Activated CD4-positive, alpha-beta memory T cell treated with anti-CD3 and anti-CD28 coated beads, Interleukin-2, amount 10 ng/mL, durations not matched to agents 7 days and 5 days (primary cell): ENCODE measurements at regions not wholly inside any gene's neighbourhood (a gene's known extent, or its start where the extent isn't known, plus 50 kb on each side); places are given as distances from the start of the nearest gene placed in this dataset.
"Not testable (repeated sequence)": the region's sequence is repeated elsewhere in the genome, so short reads cannot be mapped to it uniquely, and the experiment has no call there.

Experiments
- CTCF ChIA-PET: fragments of 350-600 bp; sonication (Branson Sonifier 250); formaldehyde crosslinking; loops from one replicate; lab custom pipeline; 2021; ENCODE audit warnings: antibody characterized with exemption, inconsistent platforms; lab: Charles Lee
- POLR2A ChIA-PET: fragments of 350-600 bp; sonication (Branson Sonifier 250); formaldehyde crosslinking; loops from one replicate; lab custom pipeline; 2021; ENCODE audit warnings: antibody characterized with exemption; lab: Charles Lee
- DNase-seq: peaks from one replicate; pipeline ENCODE4 v3.0.0-alpha.2; 2020
- H3K27ac Mint-ChIP-seq: one replicate; pipeline ENCODE4 v1.8.0; 2021; ENCODE audit warnings: mild to moderate bottlenecking, mixed read lengths
- H3K27me3 Mint-ChIP-seq: one replicate; pipeline ENCODE4 v1.8.0; 2021; ENCODE audit warnings: mixed read lengths
- H3K36me3 Mint-ChIP-seq: one replicate; pipeline ENCODE4 v1.8.0; 2021; ENCODE audit warnings: low read depth, mixed read lengths
- H3K4me1 Mint-ChIP-seq: one replicate; pipeline ENCODE4 v1.8.0; 2021; ENCODE audit warnings: mixed read lengths
- H3K4me3 Mint-ChIP-seq: one replicate; pipeline ENCODE4 v1.8.0; 2021; ENCODE audit warnings: mild to moderate bottlenecking, mixed read lengths
- H3K9me3 Mint-ChIP-seq: one replicate; pipeline ENCODE4 v1.8.0; 2021; ENCODE audit warnings: mixed read lengths

DNA sequence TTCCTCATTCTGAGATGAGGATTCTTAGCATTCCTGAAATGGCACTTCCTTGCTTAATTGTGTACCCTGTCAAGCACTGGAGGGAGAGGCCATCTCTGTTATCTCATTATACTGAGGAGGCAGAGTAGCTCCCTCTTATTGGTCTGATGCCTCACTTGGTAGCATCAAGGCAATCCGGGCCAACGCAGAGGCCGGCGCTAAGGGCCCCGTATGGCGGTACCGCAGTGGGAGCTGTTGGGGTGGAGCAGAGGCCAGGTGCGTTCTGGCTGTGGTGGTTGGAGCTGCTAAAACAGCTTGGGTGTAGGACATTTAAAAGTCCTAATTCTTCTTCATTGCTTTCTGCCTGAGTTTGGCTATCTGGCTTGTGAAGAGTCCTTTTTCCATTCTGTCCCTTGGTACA is 333.7 kb upstream of the NPAP1 start:
- POLR2A ChIA-PET, H3K4me3 Mint-ChIP-seq, H3K36me3 Mint-ChIP-seq, CTCF ChIA-PET, H3K4me1 Mint-ChIP-seq, DNase-seq, H3K27me3 Mint-ChIP-seq, H3K27ac Mint-ChIP-seq: not testable (repeated sequence)
- peaks cover 22% of the 10 kb centered on the region for H3K9me3 Mint-ChIP-seq

DNA sequence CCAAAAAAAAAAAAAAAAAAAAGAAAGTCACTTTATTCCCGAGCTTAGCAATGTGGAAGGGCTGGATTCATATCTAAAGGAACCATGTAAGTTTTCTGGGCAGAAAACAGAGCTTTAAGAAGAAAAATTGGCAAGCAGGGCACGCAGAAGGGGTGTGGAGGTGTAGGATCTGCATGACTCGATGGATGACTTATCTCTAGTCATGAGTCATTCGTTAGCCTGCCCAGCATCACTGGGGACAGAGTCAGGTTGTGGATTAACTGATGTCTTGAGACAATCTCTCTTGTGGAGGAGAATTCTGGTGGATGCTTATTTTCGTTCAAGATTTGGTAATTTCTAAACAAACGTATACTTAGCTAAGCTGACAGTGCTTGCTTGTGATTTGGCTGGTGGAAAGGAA is 322.8 kb upstream of the NPAP1 start:
- H3K36me3 Mint-ChIP-seq, H3K4me3 Mint-ChIP-seq, DNase-seq, CTCF ChIA-PET, H3K27me3 Mint-ChIP-seq, POLR2A ChIA-PET, H3K27ac Mint-ChIP-seq, H3K4me1 Mint-ChIP-seq: not testable (repeated sequence)
- peaks cover 36% of the 10 kb centered on the region for H3K9me3 Mint-ChIP-seq

DNA sequence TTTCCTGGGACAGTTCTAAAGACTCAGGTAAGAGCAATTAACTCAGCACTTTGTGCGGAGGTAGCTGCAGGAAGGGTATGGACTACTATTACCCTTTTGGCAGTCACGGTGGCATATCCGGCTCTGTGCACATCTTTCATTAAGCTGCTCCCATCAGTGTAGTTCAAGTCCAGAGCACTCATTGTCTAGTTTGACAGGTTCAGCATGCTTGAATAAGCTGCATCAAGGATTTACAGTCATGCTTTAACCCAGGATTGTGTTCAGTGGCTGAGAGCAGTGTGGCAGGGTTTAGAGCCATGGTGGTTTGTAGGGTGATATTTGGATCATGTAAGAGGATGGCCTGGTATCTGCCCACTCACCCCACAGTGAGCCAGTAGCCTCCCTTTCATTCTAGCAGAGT is 294.5 kb upstream of the NPAP1 start:
- POLR2A ChIA-PET, H3K27ac Mint-ChIP-seq, CTCF ChIA-PET, H3K27me3 Mint-ChIP-seq, H3K4me3 Mint-ChIP-seq, H3K4me1 Mint-ChIP-seq, H3K36me3 Mint-ChIP-seq, DNase-seq: not testable (repeated sequence)
- H3K9me3 Mint-ChIP-seq = peaks cover 33% of the 10 kb centered on the region

DNA sequence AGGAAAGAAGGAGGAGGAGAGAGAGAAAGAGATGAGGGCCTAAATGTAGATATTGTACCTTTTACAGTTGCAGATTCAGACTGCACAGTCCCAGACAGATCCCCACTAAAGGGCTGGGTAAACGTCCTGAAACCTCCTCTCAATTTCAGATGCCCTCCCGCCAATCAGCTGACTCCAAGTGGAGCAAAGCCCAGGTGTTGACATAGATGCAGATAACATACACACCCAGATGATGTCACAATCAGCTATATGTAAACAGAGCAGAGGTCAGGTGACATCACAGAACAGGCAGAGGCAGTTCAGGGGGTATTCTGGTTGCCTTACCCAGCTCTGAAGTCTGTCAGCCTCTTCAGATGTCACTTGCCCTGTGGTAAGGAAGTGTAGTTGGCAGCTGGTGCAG is 290.3 kb upstream of the NPAP1 start:
- CTCF ChIA-PET, DNase-seq, H3K36me3 Mint-ChIP-seq, H3K27me3 Mint-ChIP-seq, POLR2A ChIA-PET, H3K4me3 Mint-ChIP-seq, H3K4me1 Mint-ChIP-seq, H3K27ac Mint-ChIP-seq: not testable (repeated sequence)
- peaks cover 23% of the 10 kb centered on the region for H3K9me3 Mint-ChIP-seq

DNA sequence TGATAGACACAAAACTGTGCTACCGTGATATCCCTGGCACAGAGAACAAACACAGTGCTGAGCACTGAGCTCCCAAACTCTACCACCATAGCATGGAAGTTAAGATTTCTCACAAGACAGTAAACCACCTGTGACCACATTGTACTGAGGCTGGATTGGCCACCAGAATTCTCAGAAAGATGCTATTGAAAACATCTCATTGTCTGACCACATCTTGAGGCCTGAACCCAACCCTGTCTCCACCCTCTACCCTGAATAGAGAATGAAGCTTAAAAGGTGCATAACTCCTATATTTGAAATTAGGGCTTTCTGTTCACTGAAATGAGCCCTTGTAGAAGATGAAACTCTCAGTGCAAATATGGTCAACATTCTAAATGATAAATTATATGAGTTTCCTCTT is 281.3 kb upstream of the NPAP1 start:
- no peak for DNase-seq
- H3K9me3 Mint-ChIP-seq = peaks cover 14% of the 10 kb centered on the region
- POLR2A ChIA-PET = no interaction called here
- H3K4me3 Mint-ChIP-seq = no peak overlapping the region
- H3K4me1 Mint-ChIP-seq = no peaks in the 10 kb centered on the region
- no peak overlapping the region for H3K27ac Mint-ChIP-seq
- CTCF ChIA-PET = no interaction called here
- no peaks in the 10 kb centered on the region for H3K36me3 Mint-ChIP-seq
- H3K27me3 Mint-ChIP-seq = no peaks in the 10 kb centered on the region

DNA sequence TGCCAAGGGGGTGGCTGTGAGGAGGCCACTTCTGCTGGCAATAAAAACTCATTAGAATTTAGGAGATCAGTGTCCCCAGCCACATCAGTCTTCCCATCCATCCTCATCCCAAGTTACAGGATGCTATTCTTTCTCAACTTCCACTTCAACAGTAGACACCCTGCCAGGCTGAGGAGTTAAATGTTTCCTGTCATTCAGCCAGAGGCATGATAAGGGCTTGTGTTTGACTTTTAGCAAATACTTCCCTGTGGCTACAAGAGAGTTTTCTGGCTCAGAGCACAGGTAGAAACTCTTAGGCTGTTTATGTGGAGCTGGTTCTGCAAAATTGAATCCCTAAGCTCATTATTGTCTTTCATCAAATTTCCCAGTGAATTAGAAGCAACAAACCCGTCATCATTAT is 262.9 kb upstream of the NPAP1 start:
- CTCF ChIA-PET, POLR2A ChIA-PET, H3K4me1 Mint-ChIP-seq, DNase-seq, H3K36me3 Mint-ChIP-seq, H3K27ac Mint-ChIP-seq, H3K27me3 Mint-ChIP-seq, H3K4me3 Mint-ChIP-seq: not testable (repeated sequence)
- H3K9me3 Mint-ChIP-seq = peaks cover 36% of the 10 kb centered on the region

DNA sequence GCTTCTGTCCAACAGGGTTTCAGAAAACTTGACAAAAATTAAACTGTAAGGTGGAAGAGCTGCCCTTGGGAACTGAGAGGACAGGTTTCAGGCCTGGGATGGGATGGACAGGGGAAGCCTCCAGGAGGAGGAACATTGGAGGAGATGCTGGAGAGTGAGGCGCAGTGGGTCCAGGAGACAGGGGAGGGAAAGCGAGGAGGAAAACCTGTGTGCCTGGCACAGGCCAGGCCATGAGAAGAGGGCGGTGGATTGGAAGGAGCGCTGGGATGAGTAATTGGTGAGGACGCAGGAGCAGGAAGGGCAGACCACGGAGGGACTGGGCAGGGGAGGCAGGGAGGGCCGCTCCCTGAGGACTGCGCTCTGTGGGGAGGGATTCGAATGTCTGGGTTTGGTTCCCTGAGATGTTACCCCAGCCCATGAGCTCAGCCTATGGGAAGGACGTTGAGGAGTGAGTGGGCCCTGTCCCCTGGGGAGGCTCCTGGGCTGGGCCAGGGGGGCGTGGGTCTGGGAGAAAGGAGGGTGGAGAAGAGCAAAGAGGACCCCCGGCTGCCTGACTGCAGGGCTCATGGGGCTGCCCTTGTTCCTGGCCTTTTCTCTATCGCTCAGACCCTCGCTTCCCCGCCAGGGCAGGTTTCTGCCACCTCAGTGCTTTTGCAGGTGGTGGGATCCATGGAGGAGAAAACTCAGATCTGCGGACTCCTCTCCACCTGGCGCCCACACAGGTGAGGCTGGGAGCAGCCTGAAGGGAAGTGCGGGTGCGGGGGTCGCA is 249.1 kb upstream of the NPAP1 start:
- CTCF ChIA-PET, H3K27ac Mint-ChIP-seq, DNase-seq, H3K4me1 Mint-ChIP-seq, H3K9me3 Mint-ChIP-seq, H3K36me3 Mint-ChIP-seq, H3K27me3 Mint-ChIP-seq, POLR2A ChIA-PET, H3K4me3 Mint-ChIP-seq: not testable (repeated sequence)

DNA sequence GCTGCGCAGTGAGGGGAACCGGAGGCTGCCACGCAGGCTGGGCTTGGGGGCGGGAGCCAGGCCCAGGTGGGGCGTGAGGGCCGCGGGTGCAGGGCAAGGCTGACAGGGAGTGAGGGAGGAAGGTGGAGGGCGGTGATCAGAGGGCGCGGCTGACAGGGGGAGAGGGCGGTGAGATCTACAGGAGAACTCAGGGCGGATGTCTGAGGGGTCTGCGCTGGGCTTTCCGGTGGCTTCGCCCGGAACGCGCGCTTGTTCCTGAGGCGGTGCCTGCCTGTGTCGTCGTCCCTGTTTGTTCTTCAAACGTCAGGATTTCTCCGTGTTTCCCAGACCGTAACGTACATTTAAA is 248.5 kb upstream of the NPAP1 start:
- DNase-seq, H3K27ac Mint-ChIP-seq, H3K27me3 Mint-ChIP-seq, POLR2A ChIA-PET, H3K9me3 Mint-ChIP-seq, H3K36me3 Mint-ChIP-seq, H3K4me1 Mint-ChIP-seq, H3K4me3 Mint-ChIP-seq, CTCF ChIA-PET: not testable (repeated sequence)

DNA sequence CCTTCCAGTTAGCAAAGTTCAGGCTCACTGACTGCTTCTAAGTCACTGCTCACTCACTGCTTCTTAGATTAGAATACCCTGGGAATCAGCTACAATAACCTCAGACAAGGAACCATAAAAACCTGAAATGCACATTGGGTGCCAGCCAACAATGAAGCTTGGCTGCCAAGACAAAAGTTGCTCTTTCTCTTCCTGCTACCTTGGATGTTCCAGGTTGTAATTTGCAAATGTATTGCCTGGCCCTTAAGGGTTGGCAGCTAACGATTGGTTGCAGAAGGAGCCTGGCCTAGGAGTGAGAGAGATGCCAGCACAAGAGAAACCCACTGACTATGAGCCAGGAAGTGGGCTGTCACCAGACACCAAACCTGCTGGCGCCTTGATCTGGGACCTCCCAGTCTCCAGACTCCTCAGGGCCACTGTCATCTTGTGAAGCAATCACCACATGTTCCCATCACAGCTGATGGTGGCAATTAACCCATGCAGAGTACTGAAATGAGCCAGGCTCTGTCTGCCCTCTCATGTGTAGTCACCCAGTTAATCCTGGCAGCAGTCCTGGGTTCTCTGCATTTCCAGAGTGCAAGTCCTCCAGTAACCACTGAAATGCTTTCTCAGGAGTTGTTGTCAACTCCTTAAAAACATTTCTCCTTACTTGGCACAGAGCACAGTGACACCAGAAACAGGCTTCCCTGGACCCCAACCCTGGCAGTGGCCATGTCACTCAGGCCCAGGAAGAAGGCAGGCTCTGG is 240.3 kb upstream of the NPAP1 start:
- POLR2A ChIA-PET, DNase-seq, H3K27me3 Mint-ChIP-seq, H3K36me3 Mint-ChIP-seq, H3K4me1 Mint-ChIP-seq, H3K4me3 Mint-ChIP-seq, CTCF ChIA-PET, H3K27ac Mint-ChIP-seq, H3K9me3 Mint-ChIP-seq: not testable (repeated sequence)

DNA sequence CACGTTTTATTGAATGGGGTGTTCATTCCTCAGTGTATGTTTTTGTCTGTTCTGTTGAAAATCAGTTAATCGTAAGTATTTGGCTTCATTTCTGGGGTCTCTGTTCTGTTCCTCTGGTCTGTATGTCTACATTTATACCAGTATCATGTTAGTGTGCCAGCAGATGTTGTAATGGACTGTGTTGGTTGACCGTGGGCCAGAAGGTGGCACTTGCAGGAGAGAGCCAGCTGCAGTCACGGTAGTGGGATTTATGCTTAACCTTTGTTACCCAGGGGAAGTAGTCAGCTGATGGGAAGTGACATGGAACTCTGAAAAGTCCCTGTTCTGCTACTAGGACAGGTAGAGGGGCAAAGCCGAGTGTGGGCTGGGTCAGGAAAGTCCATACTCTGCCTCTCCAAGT is 238.3 kb upstream of the NPAP1 start:
- H3K4me1 Mint-ChIP-seq, H3K27me3 Mint-ChIP-seq, H3K4me3 Mint-ChIP-seq, POLR2A ChIA-PET, H3K36me3 Mint-ChIP-seq, DNase-seq, H3K9me3 Mint-ChIP-seq, CTCF ChIA-PET, H3K27ac Mint-ChIP-seq: not testable (repeated sequence)

DNA sequence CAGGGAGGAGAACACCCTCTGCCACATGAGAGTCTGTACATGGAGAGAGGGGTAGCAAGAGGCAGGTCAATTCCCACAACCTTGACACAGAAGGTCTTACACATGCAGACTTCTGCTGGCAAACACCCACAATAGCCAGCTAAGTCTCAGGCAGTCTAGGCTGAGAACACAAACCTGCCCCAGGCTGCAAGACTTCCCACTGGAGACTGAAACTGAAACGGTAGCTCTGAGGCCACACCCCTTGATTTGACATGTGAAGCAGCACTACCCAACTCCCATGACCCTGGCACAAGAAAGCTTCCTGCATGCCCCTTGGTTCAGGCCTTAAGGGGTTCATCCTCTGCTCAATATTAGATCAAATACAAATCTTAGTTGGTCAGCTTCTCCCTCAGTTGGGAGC is 237.8 kb upstream of the NPAP1 start:
- POLR2A ChIA-PET, H3K27me3 Mint-ChIP-seq, H3K4me1 Mint-ChIP-seq, DNase-seq, H3K9me3 Mint-ChIP-seq, H3K36me3 Mint-ChIP-seq, H3K27ac Mint-ChIP-seq, CTCF ChIA-PET, H3K4me3 Mint-ChIP-seq: not testable (repeated sequence)

DNA sequence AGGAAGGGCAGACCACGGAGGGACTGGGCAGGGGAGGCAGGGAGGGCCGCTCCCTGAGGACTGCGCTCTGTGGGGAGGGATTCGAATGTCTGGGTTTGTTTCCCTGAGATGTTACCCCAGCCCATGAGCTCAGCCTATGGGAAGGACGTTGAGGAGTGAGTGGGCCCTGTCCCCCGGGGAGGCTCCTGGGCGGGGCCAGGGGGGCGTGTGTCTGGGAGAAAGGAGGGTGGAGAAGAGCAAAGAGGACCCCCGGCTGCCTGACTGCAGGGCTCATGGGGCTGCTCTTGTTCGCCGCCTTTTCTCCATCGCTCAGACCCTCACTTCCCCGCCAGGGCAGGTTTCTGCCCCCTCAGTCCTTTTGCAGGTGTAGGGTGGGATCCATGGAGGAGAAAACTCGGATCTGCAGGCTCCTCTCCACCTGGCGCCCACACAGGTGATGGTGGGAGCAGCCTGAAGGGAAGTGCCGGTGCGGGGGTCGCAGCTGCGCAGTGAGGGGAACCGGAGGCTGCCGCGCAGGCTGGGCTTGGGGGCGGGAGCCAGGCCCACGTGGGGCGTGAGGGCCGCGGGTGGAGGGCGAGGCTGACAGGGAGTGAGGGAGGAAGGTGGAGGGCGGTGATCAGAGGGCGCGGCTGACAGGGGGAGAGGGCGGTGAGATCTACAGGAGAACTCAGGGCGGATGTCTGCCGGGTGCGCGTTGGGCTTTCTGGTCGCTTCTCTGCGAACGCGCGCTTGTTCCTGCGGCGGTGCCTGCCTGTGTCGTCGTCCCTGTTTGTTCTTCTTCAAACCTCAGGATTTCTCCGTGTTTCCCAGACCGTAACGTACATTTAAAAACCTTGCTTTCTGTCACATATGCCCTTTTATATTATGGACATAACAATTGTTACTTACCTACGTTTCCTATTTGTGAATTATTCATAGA is 198.2 kb upstream of the NPAP1 start:
- peaks cover 20% of the 10 kb centered on the region for H3K9me3 Mint-ChIP-seq
- CTCF ChIA-PET, POLR2A ChIA-PET, H3K4me3 Mint-ChIP-seq, H3K27ac Mint-ChIP-seq, H3K27me3 Mint-ChIP-seq, DNase-seq, H3K36me3 Mint-ChIP-seq, H3K4me1 Mint-ChIP-seq: not testable (repeated sequence)

DNA sequence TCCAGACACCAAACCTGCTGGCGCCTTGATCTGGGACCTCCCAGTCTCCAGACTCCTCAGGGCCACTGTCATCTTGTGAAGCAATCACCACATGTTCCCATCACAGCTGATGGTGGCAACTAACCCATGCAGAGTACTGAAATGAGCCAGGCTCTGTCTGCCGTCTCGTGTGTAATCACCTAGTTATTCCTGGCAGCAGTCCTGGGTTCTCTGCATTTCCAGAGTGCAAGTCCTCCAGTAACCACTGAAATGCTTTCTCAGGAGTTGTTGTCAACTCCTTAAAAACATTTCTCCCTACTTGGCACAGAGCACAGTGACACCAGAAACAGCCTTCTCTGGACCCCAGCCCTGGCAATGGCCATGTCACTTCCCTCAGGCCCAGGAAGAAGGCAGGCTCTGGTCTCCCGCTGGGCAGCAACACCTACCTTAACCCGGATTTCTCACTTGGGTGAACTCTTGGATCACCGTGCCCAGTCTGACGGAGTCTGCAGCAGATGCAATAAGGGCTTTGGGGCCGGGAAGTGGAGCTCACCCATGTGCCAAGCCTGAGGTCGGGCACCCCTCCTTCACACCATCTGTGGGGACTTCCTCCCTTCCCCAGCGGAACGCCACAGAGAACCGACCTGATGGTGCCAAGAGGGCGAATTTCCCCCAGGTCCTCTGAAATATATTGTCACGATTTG is 189.5 kb upstream of the NPAP1 start:
- H3K27ac Mint-ChIP-seq, DNase-seq, POLR2A ChIA-PET, H3K27me3 Mint-ChIP-seq, H3K4me1 Mint-ChIP-seq, H3K4me3 Mint-ChIP-seq, CTCF ChIA-PET, H3K36me3 Mint-ChIP-seq: not testable (repeated sequence)
- peaks cover 45% of the 10 kb centered on the region for H3K9me3 Mint-ChIP-seq
